ENCODE measurements at regions not wholly inside any gene's neighbourhood (a gene's known extent, or its start where the extent isn't known, plus 50 kb on each side); places are given as distances from the start of the nearest gene placed in this dataset.
"Not testable (repeated sequence)": the region's sequence is repeated elsewhere in the genome, so short reads cannot be mapped to it uniquely, and the experiment has no call there.

DNA sequence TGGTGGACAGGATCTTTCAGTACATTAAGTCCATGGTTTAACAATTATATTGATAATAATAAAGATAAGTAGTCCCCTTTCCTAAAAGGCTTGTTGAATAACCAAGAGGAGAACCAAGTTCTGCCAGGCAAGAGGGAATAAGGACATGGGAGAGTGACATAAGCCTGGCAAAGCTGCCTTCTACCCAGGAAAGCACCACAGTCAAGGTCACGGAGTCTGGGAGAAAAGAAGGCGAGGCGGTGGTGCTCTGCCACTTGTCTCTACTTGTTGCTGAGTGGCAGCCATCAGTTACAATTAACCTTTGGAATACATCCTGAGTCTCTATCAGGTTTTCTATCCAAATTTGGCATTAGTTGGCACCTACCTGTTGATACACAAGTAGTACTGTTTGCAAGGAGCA lies 101.7 kb upstream of the GATA6 start:
- no peaks in the 10 kb centered on the region for H3K36me3 ChIP-seq (ENCODE audit: control insufficient read depth, insufficient read depth, low read length)
- WGBS (ENCODE audit: insufficient coverage, insufficient read length): no CpG with 5 or more reads among the region's 3 CpGs
- H3K27me3 ChIP-seq (ENCODE audit: control insufficient read depth, insufficient read depth, low read length): no peaks in the 10 kb centered on the region
- no peak for DNase-seq (ENCODE audit: low read depth, low spot score)
- H3K4me3 ChIP-seq (ENCODE audit: low read length): no peak overlapping the region
- H3K4me1 ChIP-seq (ENCODE audit: control insufficient read depth, insufficient read depth, low read length): no peaks in the 10 kb centered on the region
- H3K9me3 ChIP-seq (ENCODE audit: control insufficient read depth, insufficient read depth, low read length): no peaks in the 10 kb centered on the region
- no peak overlapping the region for H3K27ac ChIP-seq (ENCODE audit: low read length)

DNA sequence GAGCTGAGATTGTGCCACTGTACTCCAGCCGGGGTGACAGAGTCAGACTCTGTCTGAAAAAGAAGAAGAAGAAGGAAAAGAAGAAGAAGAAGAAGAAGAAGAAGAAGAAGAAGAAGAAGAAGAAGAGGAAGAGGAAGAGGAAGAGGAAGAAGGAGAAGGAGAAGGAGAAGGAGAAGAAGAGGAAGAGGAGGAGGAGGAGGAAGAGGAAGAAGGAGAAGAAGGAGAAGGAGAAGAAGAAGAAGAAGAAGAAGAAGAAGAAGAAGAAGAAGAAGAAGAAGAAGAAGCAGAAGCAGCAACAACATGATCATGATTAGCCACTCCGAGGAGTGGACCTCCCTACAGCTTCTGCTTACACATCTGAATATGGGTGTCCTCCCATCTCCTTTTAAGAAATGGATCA lies 100.6 kb upstream of the GATA6 start:
- WGBS (ENCODE audit: insufficient coverage, insufficient read length): no CpG with 5 or more reads among the region's 2 CpGs
- not testable (repeated sequence) for H3K9me3 ChIP-seq (ENCODE audit: control insufficient read depth, insufficient read depth, low read length); H3K4me1 ChIP-seq (ENCODE audit: control insufficient read depth, insufficient read depth, low read length); H3K27me3 ChIP-seq (ENCODE audit: control insufficient read depth, insufficient read depth, low read length); H3K4me3 ChIP-seq (ENCODE audit: low read length); DNase-seq (ENCODE audit: low read depth, low spot score); H3K27ac ChIP-seq (ENCODE audit: low read length); H3K36me3 ChIP-seq (ENCODE audit: control insufficient read depth, insufficient read depth, low read length)

DNA sequence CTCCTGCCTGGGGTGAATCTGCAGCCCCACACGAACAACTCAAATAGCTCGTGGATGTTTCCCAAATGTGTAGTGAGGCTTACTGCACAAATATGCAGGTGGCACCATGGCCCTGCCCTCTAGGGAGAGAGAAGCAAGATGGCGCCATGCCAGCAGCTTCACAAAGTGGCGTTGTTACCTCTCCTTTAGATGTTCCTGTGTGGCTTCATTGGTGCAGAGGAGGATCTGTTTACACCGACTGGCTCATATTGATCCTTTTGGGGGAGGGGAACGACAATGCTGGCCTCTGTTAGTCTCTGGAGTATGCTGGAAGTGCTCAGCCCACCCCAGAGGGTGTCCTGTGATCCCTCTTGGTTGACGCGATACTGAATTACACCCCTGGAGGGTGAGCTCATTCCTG lies 99.5 kb upstream of the GATA6 start:
- Histone ChIP-seq H3K4me1 (ENCODE audit: control insufficient read depth, insufficient read depth, low read length) (no peaks in the 10 kb centered on the region), H3K27me3 (ENCODE audit: control insufficient read depth, insufficient read depth, low read length) (no peaks in the 10 kb centered on the region), H3K9me3 (ENCODE audit: control insufficient read depth, insufficient read depth, low read length) (no peaks in the 10 kb centered on the region), H3K27ac (ENCODE audit: low read length) (no peak overlapping the region), H3K36me3 (ENCODE audit: control insufficient read depth, insufficient read depth, low read length) (no peaks in the 10 kb centered on the region), H3K4me3 (ENCODE audit: low read length) (no peak overlapping the region)
- WGBS (ENCODE audit: insufficient coverage, insufficient read length): no CpG with 5 or more reads among the region's 8 CpGs
- DNase-seq (ENCODE audit: low read depth, low spot score): no peak

DNA sequence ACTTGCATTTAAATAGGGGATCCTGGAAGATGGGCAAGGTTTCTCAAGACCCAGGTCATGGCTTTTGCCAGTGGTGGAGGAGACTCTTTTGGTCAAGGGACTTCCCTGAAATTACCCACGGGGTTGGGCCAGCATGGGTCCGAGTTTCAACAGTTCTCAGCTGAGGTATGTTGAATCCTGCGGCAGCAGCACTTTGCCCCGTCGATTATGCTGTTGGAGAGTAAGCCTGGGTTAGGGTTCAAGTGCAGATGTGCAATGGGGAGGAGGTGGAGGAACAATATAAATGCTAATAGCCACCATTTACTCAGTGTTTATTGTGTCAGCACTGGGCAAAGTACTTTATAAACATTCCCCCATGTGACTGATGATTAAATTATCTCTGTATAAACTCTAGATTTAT lies 96.0 kb upstream of the GATA6 start:
- no peak overlapping the region for H3K27ac ChIP-seq (ENCODE audit: low read length)
- H3K4me3 ChIP-seq (ENCODE audit: low read length): no peak overlapping the region
- no CpG with 5 or more reads among the region's 5 CpGs for WGBS (ENCODE audit: insufficient coverage, insufficient read length)
- H3K36me3 ChIP-seq (ENCODE audit: control insufficient read depth, insufficient read depth, low read length): no peaks in the 10 kb centered on the region
- no peak for DNase-seq (ENCODE audit: low read depth, low spot score)
- no peaks in the 10 kb centered on the region for H3K27me3 ChIP-seq (ENCODE audit: control insufficient read depth, insufficient read depth, low read length)
- no peaks in the 10 kb centered on the region for H3K9me3 ChIP-seq (ENCODE audit: control insufficient read depth, insufficient read depth, low read length)
- H3K4me1 ChIP-seq (ENCODE audit: control insufficient read depth, insufficient read depth, low read length): no peaks in the 10 kb centered on the region

DNA sequence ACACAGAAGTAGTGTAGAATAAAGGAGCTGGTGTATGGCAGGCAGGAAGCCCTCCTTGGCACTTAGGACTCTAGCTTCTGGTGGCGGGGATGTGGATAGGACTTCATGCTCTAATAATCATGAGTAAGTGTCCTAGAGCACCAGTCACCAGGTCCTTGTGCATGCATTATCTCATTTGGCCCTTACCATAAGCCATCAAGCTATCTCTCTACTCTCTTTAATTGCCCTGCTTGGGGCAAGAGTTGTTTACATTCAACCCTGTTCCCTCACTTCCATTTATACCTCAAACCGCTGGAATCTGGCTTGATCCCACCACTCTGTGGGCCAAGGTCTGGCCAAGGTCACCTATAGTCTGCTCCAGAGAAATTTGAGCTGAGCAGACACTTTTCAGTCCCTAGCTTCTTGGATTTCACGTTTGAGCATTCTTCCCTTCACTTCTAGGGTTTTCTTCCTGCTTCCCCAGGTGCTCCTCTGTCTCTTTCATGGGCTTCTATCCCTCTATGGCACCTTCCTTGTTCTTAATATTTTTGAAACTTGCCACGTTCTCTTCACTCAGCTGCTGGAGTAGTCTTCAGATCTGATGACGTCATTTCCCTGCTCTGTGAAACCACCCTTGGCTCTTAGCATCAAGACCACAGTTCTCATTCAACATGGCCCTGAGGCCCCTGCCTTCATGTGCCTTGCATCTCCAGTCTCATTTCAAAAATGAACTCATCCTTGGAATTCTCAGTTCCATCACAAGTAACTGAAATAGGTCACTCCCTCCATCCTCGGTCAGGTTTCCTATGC lies 94.9 kb upstream of the GATA6 start:
- no peak overlapping the region for H3K4me3 ChIP-seq (ENCODE audit: low read length)
- no peaks in the 10 kb centered on the region for H3K9me3 ChIP-seq (ENCODE audit: control insufficient read depth, insufficient read depth, low read length)
- H3K27ac ChIP-seq (ENCODE audit: low read length): no peak overlapping the region
- no peaks in the 10 kb centered on the region for H3K27me3 ChIP-seq (ENCODE audit: control insufficient read depth, insufficient read depth, low read length)
- no peak for DNase-seq (ENCODE audit: low read depth, low spot score)
- WGBS (ENCODE audit: insufficient coverage, insufficient read length): no CpG with 5 or more reads among the region's 6 CpGs
- H3K36me3 ChIP-seq (ENCODE audit: control insufficient read depth, insufficient read depth, low read length): no peaks in the 10 kb centered on the region
- no peaks in the 10 kb centered on the region for H3K4me1 ChIP-seq (ENCODE audit: control insufficient read depth, insufficient read depth, low read length)

DNA sequence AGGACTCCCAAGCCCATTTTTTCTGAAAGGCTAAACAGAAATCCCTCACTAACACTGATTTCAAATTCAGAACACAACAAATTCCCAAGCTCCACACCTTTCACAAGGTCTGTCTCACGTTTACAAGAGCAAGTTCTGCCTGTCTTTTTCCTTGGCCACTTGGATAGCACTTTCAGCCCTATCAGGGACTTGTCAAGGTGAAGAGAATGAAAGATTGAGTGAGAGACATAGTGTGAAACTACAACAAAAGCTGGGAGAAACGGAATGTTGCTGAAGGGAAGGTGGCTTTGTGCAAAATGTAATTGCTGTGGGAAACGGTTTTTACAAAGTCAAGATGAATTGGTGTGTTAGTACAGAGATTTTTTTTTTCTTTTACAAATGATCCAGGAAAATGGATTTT lies 89.4 kb upstream of the GATA6 start:
- Histone ChIP-seq H3K27me3 (ENCODE audit: control insufficient read depth, insufficient read depth, low read length) (no peaks in the 10 kb centered on the region), H3K36me3 (ENCODE audit: control insufficient read depth, insufficient read depth, low read length) (no peaks in the 10 kb centered on the region), H3K4me3 (ENCODE audit: low read length) (no peak overlapping the region), H3K9me3 (ENCODE audit: control insufficient read depth, insufficient read depth, low read length) (no peaks in the 10 kb centered on the region), H3K27ac (ENCODE audit: low read length) (no peak overlapping the region), H3K4me1 (ENCODE audit: control insufficient read depth, insufficient read depth, low read length) (no peaks in the 10 kb centered on the region)
- no CpG with 5 or more reads among the region's 3 CpGs for WGBS (ENCODE audit: insufficient coverage, insufficient read length)
- no peak for DNase-seq (ENCODE audit: low read depth, low spot score)

DNA sequence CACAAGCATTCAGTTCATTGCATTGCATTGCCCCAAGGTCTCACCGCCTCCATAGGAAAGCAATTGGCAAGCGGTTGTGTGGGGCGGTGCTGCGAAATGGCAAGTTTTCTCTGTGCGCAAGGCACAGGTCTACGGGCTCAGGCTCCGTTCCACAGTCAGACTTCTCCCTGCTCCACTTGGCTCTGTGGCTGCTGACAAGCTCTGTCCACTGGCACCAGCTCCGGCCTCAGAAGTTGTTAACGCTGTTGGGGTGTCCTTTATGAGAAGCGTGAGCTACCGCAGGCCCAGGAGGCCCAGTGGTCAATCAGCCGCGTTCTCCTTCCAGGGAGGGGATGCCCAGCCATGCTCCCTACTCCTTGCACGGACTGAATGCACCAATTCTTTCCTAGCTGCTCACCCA lies 87.0 kb upstream of the GATA6 start:
- Histone ChIP-seq H3K4me3 (ENCODE audit: low read length) (no peak overlapping the region), H3K27ac (ENCODE audit: low read length) (no peak overlapping the region), H3K27me3 (ENCODE audit: control insufficient read depth, insufficient read depth, low read length) (no peaks in the 10 kb centered on the region), H3K36me3 (ENCODE audit: control insufficient read depth, insufficient read depth, low read length) (no peaks in the 10 kb centered on the region), H3K9me3 (ENCODE audit: control insufficient read depth, insufficient read depth, low read length) (no peaks in the 10 kb centered on the region), H3K4me1 (ENCODE audit: control insufficient read depth, insufficient read depth, low read length) (no peaks in the 10 kb centered on the region)
- no peak for DNase-seq (ENCODE audit: low read depth, low spot score)
- no CpG with 5 or more reads among the region's 14 CpGs for WGBS (ENCODE audit: insufficient coverage, insufficient read length)

DNA sequence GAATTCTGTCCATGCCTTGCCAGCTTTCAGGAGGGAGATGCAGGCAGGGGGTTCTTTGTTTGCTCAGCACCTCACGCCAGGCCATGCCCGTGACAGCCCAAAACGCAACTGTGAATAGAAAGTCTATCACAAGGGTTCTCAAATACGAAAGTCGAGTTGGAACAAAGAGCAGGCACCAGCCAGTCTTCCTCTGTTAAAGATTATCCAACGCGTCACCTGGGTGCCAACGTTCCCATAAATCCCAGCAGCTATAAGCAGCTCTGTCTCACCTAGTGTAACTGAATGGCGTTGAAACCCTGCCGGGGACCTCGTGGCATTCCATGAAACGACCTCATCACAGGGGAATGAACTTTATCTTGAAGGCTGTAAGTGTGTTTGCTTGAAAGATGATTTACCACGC lies 84.8 kb upstream of the GATA6 start:
- Histone ChIP-seq H3K27ac (ENCODE audit: low read length) (no peak overlapping the region), H3K27me3 (ENCODE audit: control insufficient read depth, insufficient read depth, low read length) (no peaks in the 10 kb centered on the region), H3K9me3 (ENCODE audit: control insufficient read depth, insufficient read depth, low read length) (no peaks in the 10 kb centered on the region), H3K4me3 (ENCODE audit: low read length) (no peak overlapping the region), H3K36me3 (ENCODE audit: control insufficient read depth, insufficient read depth, low read length) (no peaks in the 10 kb centered on the region), H3K4me1 (ENCODE audit: control insufficient read depth, insufficient read depth, low read length) (no peaks in the 10 kb centered on the region)
- DNase-seq (ENCODE audit: low read depth, low spot score): no peak
- WGBS (ENCODE audit: insufficient coverage, insufficient read length): no CpG with 5 or more reads among the region's 13 CpGs

DNA sequence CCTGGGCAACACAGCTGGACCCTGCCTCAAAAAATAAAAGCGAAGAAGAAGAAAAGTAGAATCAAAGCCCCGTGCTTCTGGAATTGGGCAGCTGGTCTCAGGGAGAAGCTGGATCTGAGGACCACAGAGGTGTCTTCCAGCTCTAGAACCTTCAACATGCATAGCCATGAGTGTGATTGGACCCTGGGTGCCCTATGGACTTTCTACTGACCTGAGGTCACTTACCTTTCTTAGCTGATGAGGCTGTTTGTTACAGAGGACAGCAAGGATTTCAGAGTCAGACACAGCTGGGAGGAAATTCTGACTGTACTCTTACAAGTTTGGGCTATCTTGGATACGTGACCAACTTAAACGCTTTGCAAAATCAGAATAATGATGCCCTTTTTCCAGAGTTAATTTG lies 82.4 kb upstream of the GATA6 start:
- Histone ChIP-seq H3K4me1 (ENCODE audit: control insufficient read depth, insufficient read depth, low read length) (no peaks in the 10 kb centered on the region), H3K9me3 (ENCODE audit: control insufficient read depth, insufficient read depth, low read length) (no peaks in the 10 kb centered on the region), H3K36me3 (ENCODE audit: control insufficient read depth, insufficient read depth, low read length) (no peaks in the 10 kb centered on the region), H3K4me3 (ENCODE audit: low read length) (no peak overlapping the region), H3K27ac (ENCODE audit: low read length) (no peak overlapping the region), H3K27me3 (ENCODE audit: control insufficient read depth, insufficient read depth, low read length) (no peaks in the 10 kb centered on the region)
- no peak for DNase-seq (ENCODE audit: low read depth, low spot score)
- WGBS (ENCODE audit: insufficient coverage, insufficient read length): no CpG with 5 or more reads among the region's 4 CpGs

DNA sequence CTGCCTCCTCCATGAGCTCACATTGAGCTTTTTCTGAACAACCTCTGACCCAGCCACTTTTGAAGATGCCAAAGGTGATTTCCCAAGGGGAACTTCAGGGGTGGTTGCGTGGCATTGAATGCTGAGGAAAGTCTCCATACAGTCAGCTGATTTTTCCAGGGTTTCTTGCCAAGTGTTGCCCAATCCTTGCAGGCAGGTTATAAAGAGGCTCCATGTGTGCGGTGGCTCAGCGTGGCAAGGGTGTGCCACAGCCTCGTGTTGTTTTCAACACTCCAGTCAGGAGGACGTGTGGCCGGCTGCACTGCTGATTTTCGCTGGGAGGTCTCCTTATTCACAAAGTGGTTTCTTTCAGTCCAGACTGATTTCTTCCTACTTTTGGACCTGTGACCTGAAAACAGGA lies 81.4 kb upstream of the GATA6 start:
- Histone ChIP-seq H3K36me3 (ENCODE audit: control insufficient read depth, insufficient read depth, low read length) (no peaks in the 10 kb centered on the region), H3K4me1 (ENCODE audit: control insufficient read depth, insufficient read depth, low read length) (no peaks in the 10 kb centered on the region), H3K9me3 (ENCODE audit: control insufficient read depth, insufficient read depth, low read length) (no peaks in the 10 kb centered on the region), H3K4me3 (ENCODE audit: low read length) (no peak overlapping the region), H3K27me3 (ENCODE audit: control insufficient read depth, insufficient read depth, low read length) (no peaks in the 10 kb centered on the region), H3K27ac (ENCODE audit: low read length) (no peak overlapping the region)
- WGBS (ENCODE audit: insufficient coverage, insufficient read length): no CpG with 5 or more reads among the region's 7 CpGs
- DNase-seq (ENCODE audit: low read depth, low spot score): no peak

DNA sequence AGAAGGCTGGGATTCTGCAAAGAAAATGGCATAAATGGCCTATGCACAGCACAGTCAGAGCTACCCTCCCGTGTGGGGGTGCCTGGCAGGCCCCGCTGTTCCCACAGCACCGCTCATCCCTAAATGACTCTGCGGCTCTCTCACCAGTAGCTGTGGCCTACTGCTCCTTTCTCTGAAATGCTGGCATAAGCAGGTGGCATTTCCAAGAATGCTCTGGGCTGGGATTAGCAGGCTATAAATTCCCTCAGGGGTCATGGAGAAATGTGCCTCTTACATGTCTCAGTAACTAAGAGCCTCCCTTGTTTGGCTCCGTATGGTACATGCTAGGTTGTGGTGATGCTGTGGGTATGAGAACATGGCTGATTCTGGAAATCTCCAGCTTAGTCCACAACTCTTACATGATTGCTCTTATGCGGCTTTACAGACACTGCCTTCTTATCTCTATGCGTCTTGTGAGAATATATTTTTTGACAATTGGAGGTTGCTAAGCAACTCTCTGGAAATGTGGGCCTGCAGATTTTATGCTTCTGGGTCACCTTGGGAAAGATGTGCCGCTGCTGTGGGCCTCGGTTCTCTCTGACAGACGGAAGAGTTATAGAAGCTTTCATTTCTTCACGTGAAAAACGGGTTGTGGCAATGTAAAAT lies 80.3 kb upstream of the GATA6 start:
- H3K4me1 ChIP-seq (ENCODE audit: control insufficient read depth, insufficient read depth, low read length): no peaks in the 10 kb centered on the region
- H3K27me3 ChIP-seq (ENCODE audit: control insufficient read depth, insufficient read depth, low read length): no peaks in the 10 kb centered on the region
- H3K4me3 ChIP-seq (ENCODE audit: low read length): no peak overlapping the region
- no peaks in the 10 kb centered on the region for H3K36me3 ChIP-seq (ENCODE audit: control insufficient read depth, insufficient read depth, low read length)
- WGBS (ENCODE audit: insufficient coverage, insufficient read length): no CpG with 5 or more reads among the region's 12 CpGs
- DNase-seq (ENCODE audit: low read depth, low spot score): no peak
- no peak overlapping the region for H3K27ac ChIP-seq (ENCODE audit: low read length)
- no peaks in the 10 kb centered on the region for H3K9me3 ChIP-seq (ENCODE audit: control insufficient read depth, insufficient read depth, low read length)

Data from iPS DF 6.9 (cell line).